Heart left ventricle (tissue), 13 donors: ENCODE measurements at regions not wholly inside any gene's neighbourhood (a gene's known extent, or its start where the extent isn't known, plus 50 kb on each side); places are given as distances from the start of the nearest gene placed in this dataset.

Experiments used
- POLR2A ChIP-seq, 2 donors: fragments of 450-650 bp; IDR thresholded peaks; one replicate each; pipeline ENCODE4 v1.6.1; 2017; ENCODE audit warnings: antibody characterized with exemption in 2 of 2, mild to moderate bottlenecking in 2 of 2, moderate library complexity in 2 of 2
- TF ChIP-seq, protein P1 (sequence below), 12 donors: fragments of 200-600 bp; sonication (generic) in 4 of 12; IDR thresholded peaks; one replicate each; pipeline versions ENCODE4 v1.5.0 to v1.8.0; 2018 to 2022; ENCODE audit warnings: antibody characterized with exemption in 12 of 12, mild to moderate bottlenecking in 5 of 12
- donor health status: ischemic (EF 13 %, LVEDD 7.1; RV severe dilation, severe dysfunction).
- donor health status: DM: no; HTN: yes; CAD: no.
- donor health status: DM: no; HTN: no; CAD: no.
- donor health status: ischemic (EF 25% LVEDD 6.9; RV normal size, moderate dysfunction).
- donor health status: ischemic (EF 25% LVEDD 5.7; RV mildly dilated, moderate dysfunction).
- donor health status: ischemic (EF 35%, LVEDD 5.7; RV mildly dilated, moderate dysfunction).
- donor health status: nonischemic (EF 11% LVEDD 7.7; RV severe dilation, severe dysfunction).
- donor health status: DM: yes; HTN: yes; CAD: no.
- donor health status: PGD.
- donor health status: ischemic (EF 29% LVEDD 5.4; RV normal size, mild dysfunction).
- donor health status: nonischemic (EF 23%, LVEDD 6.1; RV moderate dilation, normal function).

DNA sequence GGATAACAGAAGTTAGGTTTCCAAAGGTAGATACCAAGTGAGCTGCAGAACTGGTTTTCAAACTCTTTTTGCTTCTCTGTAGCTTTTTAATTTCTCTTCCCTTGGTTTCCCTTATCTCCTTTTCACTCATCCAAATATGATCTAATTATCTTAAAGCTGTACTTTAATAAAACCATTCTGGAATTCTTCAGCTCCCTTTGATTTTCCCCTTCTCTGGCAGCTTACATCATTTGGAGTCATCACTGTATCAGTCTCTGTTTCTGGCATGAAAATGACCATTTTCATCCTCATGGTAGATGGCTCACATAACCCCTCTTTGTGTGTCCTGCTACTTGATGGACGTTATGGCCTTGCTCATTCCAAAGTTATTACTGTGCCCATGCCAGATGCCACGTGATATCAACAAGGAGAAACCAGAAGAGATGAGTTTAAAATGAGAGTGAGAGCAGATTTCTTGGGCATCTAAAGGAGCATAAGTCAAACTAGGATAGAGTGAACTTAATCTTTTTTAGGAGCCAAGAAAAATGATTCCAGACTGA lies 620.2 kb downstream of the QKI start:
- TF ChIP-seq, protein P1, sequence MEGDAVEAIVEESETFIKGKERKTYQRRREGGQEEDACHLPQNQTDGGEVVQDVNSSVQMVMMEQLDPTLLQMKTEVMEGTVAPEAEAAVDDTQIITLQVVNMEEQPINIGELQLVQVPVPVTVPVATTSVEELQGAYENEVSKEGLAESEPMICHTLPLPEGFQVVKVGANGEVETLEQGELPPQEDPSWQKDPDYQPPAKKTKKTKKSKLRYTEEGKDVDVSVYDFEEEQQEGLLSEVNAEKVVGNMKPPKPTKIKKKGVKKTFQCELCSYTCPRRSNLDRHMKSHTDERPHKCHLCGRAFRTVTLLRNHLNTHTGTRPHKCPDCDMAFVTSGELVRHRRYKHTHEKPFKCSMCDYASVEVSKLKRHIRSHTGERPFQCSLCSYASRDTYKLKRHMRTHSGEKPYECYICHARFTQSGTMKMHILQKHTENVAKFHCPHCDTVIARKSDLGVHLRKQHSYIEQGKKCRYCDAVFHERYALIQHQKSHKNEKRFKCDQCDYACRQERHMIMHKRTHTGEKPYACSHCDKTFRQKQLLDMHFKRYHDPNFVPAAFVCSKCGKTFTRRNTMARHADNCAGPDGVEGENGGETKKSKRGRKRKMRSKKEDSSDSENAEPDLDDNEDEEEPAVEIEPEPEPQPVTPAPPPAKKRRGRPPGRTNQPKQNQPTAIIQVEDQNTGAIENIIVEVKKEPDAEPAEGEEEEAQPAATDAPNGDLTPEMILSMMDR (IDR thresholded peaks at IDR 0.05): no peak
- TF ChIP-seq POLR2A (IDR thresholded peaks at IDR 0.05): no peak
